ENCODE measurements at regions not wholly inside any gene's neighbourhood (a gene's known extent, or its start where the extent isn't known, plus 50 kb on each side); places are given as distances from the start of the nearest gene placed in this dataset.
"Not testable (repeated sequence)": the region's sequence is repeated elsewhere in the genome, so short reads cannot be mapped to it uniquely, and the experiment has no call there.

- DNase-seq = no peak
Observed at GRCh38 chr2:125925891-125926546, 729.9 kb upstream of the GYPC start.

- DNase-seq = no peak
Observed at GRCh38 chr2:125935559-125935958, 720.4 kb upstream of the GYPC start.

GRCh38 chr2:125942585-125943424 is 713.2 kb upstream of the GYPC start:
- no peak for DNase-seq

GRCh38 chr2:125959047-125959446 is 696.9 kb upstream of the GYPC start:
- DNase-seq = no peak

- DNase-seq = no peak
Observed at GRCh38 chr2:125961739-125962138, 694.2 kb upstream of the GYPC start.

GRCh38 chr2:125979886-125980285 is 676.1 kb upstream of the GYPC start:
- DNase-seq = no peak

GRCh38 chr2:125983364-125983763 is 672.6 kb upstream of the GYPC start:
- DNase-seq = no peak

GRCh38 chr2:126029316-126029715 is 626.6 kb upstream of the GYPC start:
- no peak for DNase-seq

- DNase-seq = no peak
Observed at GRCh38 chr2:126038861-126039260, 617.1 kb upstream of the GYPC start.

GRCh38 chr2:126041391-126042047 is 614.4 kb upstream of the GYPC start:
- no peak for DNase-seq

GRCh38 chr2:126042089-126042488 is 613.9 kb upstream of the GYPC start:
- no peak for DNase-seq

GRCh38 chr2:126048719-126049118 is 607.2 kb upstream of the GYPC start:
- DNase-seq = no peak

- no peak for DNase-seq
Observed at GRCh38 chr2:126049461-126049860, 606.5 kb upstream of the GYPC start.

GRCh38 chr2:126050991-126051736 is 604.8 kb upstream of the GYPC start:
- no peak for DNase-seq

- DNase-seq = not testable (repeated sequence)
Observed at GRCh38 chr2:126051737-126052240, 604.2 kb upstream of the GYPC start.

GRCh38 chr2:126059379-126059778 is 596.6 kb upstream of the GYPC start:
- no peak for DNase-seq

GRCh38 chr2:126085011-126085795 is 570.8 kb upstream of the GYPC start:
- no peak for DNase-seq

- DNase-seq = no peak
Observed at GRCh38 chr2:126100962-126101361, 555.0 kb upstream of the GYPC start.

- no peak for DNase-seq
Observed at GRCh38 chr2:126106006-126106405, 550.0 kb upstream of the GYPC start.

- DNase-seq = no peak
Observed at GRCh38 chr2:126107883-126108282, 548.1 kb upstream of the GYPC start.

GRCh38 chr2:126115975-126116374 is 540.0 kb upstream of the GYPC start:
- DNase-seq = no peak

GRCh38 chr2:126117886-126118285 is 538.1 kb upstream of the GYPC start:
- no peak for DNase-seq
